Glomerular visceral epithelial cell (primary cell): ENCODE measurements at regions not wholly inside any gene's neighbourhood (a gene's known extent, or its start where the extent isn't known, plus 50 kb on each side); places are given as distances from the start of the nearest gene placed in this dataset.
A peak's percentile ranks its signal among the peaks of the same experiment; 100 is the strongest.
"Not testable (repeated sequence)": the region's sequence is repeated elsewhere in the genome, so short reads cannot be mapped to it uniquely, and the experiment has no call there.

ENCODE experiments used
- DNase-seq: peaks from one replicate; pipeline ENCODE4 v3.0.0-alpha.2; 2016; ENCODE audit errors: extremely low spot score

GRCh38 chr10:91088300-91089140 is 131.9 kb upstream of the PCGF5 start:
- DNase-seq, result no peak

- DNase-seq, result no peak
Measured at GRCh38 chr10:91090761-91091529, 129.5 kb upstream of the PCGF5 start.

- DNase-seq, result no peak
Measured at GRCh38 chr10:91091780-91092179, 128.7 kb upstream of the PCGF5 start.

- DNase-seq, result no peak
Measured at GRCh38 chr10:91096274-91096673, 124.2 kb upstream of the PCGF5 start.

GRCh38 chr10:91097313-91097712 is 123.2 kb upstream of the PCGF5 start:
- DNase-seq, result no peak

- not testable (repeated sequence) for DNase-seq
Measured at GRCh38 chr10:91098021-91098420, 122.4 kb upstream of the PCGF5 start.

GRCh38 chr10:91103384-91104192 is 116.9 kb upstream of the PCGF5 start:
- DNase-seq, result peak; percentile 5

GRCh38 chr10:91104193-91105041 is 116.0 kb upstream of the PCGF5 start:
- DNase-seq, result no peak

GRCh38 chr10:91105269-91105668 is 115.2 kb upstream of the PCGF5 start:
- no peak for DNase-seq

- DNase-seq, result no peak
Measured at GRCh38 chr10:91108820-91109219, 111.6 kb upstream of the PCGF5 start.

- DNase-seq, result no peak
Measured at GRCh38 chr10:91111060-91111459, 109.4 kb upstream of the PCGF5 start.

GRCh38 chr10:91115618-91116390 is 104.7 kb upstream of the PCGF5 start:
- DNase-seq, result no peak

GRCh38 chr10:91117505-91117904 is 103.0 kb upstream of the PCGF5 start:
- no peak for DNase-seq

- no peak for DNase-seq
Measured at GRCh38 chr10:91120348-91120747, 100.1 kb upstream of the PCGF5 start.

GRCh38 chr10:91123261-91123660 is 97.2 kb upstream of the PCGF5 start:
- no peak for DNase-seq

GRCh38 chr10:91124016-91124415 is 96.4 kb upstream of the PCGF5 start:
- DNase-seq, result no peak

GRCh38 chr10:91126471-91126870 is 94.0 kb upstream of the PCGF5 start:
- no peak for DNase-seq

GRCh38 chr10:91127341-91128082 is 93.0 kb upstream of the PCGF5 start:
- DNase-seq, result no peak

GRCh38 chr10:91135113-91135512 is 85.3 kb upstream of the PCGF5 start:
- DNase-seq, result no peak
